H9 (cell line): ENCODE measurements at regions not wholly inside any gene's neighbourhood (a gene's known extent, or its start where the extent isn't known, plus 50 kb on each side); places are given as distances from the start of the nearest gene placed in this dataset.

ENCODE experiments used
- DNase-seq: peaks from one replicate; pipeline ENCODE4 v3.0.0-alpha.2; 2017
- H2AFZ ChIP-seq: one replicate; pipeline ENCODE4 v1.6.1; 2013; ENCODE audit warnings: mild to moderate bottlenecking, low read length, control low read depth, moderate library complexity
- H2AK5ac ChIP-seq: 2 replicates; pipeline ENCODE4 v1.6.1; 2013; ENCODE audit warnings: low read length, control low read depth, mixed read lengths; ENCODE audit not compliant: insufficient read length
- H2BK120ac ChIP-seq: one replicate; pipeline ENCODE4 v1.6.1; 2013; ENCODE audit warnings: low read depth, mild to moderate bottlenecking, low read length, control low read depth, inconsistent platforms; ENCODE audit not compliant: poor library complexity, severe bottlenecking
- H2BK12ac ChIP-seq: 2 replicates; pipeline ENCODE4 v1.6.1; 2013; ENCODE audit warnings: low read length, control low read depth, mixed read lengths, low read depth; ENCODE audit not compliant: insufficient read length
- H2BK15ac ChIP-seq: 2 replicates; pipeline ENCODE4 v1.6.1; 2013; ENCODE audit warnings: low read depth, low read length, control low read depth
- H2BK20ac ChIP-seq: one replicate; pipeline ENCODE4 v1.6.1; 2013; ENCODE audit warnings: low read depth, mild to moderate bottlenecking, low read length, control low read depth, inconsistent platforms; ENCODE audit not compliant: poor library complexity, severe bottlenecking
- H2BK5ac ChIP-seq: 2 replicates; pipeline ENCODE4 v1.6.1; 2013; ENCODE audit warnings: low read length, control low read depth, mixed read lengths; ENCODE audit not compliant: insufficient read length
- H3K14ac ChIP-seq: 2 replicates; pipeline ENCODE4 v1.6.1; 2013; ENCODE audit warnings: low read length, control low read depth; ENCODE audit not compliant: insufficient read depth
- H3K18ac ChIP-seq: 2 replicates; pipeline ENCODE4 v1.6.1; 2013; ENCODE audit warnings: low read depth, mild to moderate bottlenecking, mixed read lengths, low read length, control low read depth; ENCODE audit not compliant: insufficient read length
- H3K23ac ChIP-seq: 2 replicates; pipeline ENCODE4 v1.6.1; 2013; ENCODE audit warnings: low read length, control low read depth, mixed read lengths, low read depth; ENCODE audit not compliant: insufficient read length
- H3K23me2 ChIP-seq: 2 replicates; pipeline ENCODE4 v1.6.1; 2013; ENCODE audit warnings: low read depth, mild to moderate bottlenecking, mixed read lengths, low read length, control low read depth; ENCODE audit not compliant: insufficient read length, poor library complexity, severe bottlenecking
- H3K27ac ChIP-seq: 2 replicates; pipeline ENCODE4 v1.5.1; 2013; ENCODE audit warnings: low read length, control low read depth, mixed read lengths, low read depth; ENCODE audit not compliant: insufficient read length
- H3K27me3 ChIP-seq: 2 replicates; pipeline ENCODE4 v1.6.1; 2013; ENCODE audit warnings: low read length, control low read depth, inconsistent platforms; ENCODE audit not compliant: insufficient read depth
- H3K4ac ChIP-seq: 2 replicates; pipeline ENCODE4 v1.6.1; 2013; ENCODE audit warnings: low read depth, mild to moderate bottlenecking, control low read depth, inconsistent platforms, low read length, moderate library complexity
- H3K4me1 ChIP-seq: 2 replicates; pipeline ENCODE4 v1.6.1; 2013; ENCODE audit warnings: low read length, control low read depth, inconsistent platforms; ENCODE audit not compliant: insufficient read depth
- H3K4me2 ChIP-seq: 2 replicates; pipeline ENCODE4 v1.6.1; 2013; ENCODE audit warnings: low read length, control low read depth, mixed read lengths; ENCODE audit not compliant: insufficient read length, insufficient read depth
- H3K56ac ChIP-seq: 2 replicates; pipeline ENCODE4 v1.6.1; 2013; ENCODE audit warnings: low read depth, mild to moderate bottlenecking, mixed read lengths, low read length, control low read depth; ENCODE audit not compliant: insufficient read length
- H3K79me1 ChIP-seq: 2 replicates; pipeline ENCODE4 v1.6.1; 2013; ENCODE audit warnings: low read depth, mild to moderate bottlenecking, moderate library complexity, low read length, control low read depth, inconsistent platforms; ENCODE audit not compliant: insufficient read depth, poor library complexity, severe bottlenecking
- H3K79me2 ChIP-seq: 2 replicates; pipeline ENCODE4 v1.6.1; 2013; ENCODE audit warnings: low read length, control low read depth, inconsistent platforms; ENCODE audit not compliant: insufficient read depth
- H3K9ac ChIP-seq: 2 replicates; pipeline ENCODE4 v1.6.1; 2013; ENCODE audit warnings: low read length, control low read depth, mixed read lengths; ENCODE audit not compliant: insufficient read length; ENCODE audit errors: extremely low read depth
- H3K9me3 ChIP-seq: one replicate; pipeline ENCODE4 v1.6.1; 2013; ENCODE audit warnings: low read depth, low read length, inconsistent platforms; ENCODE audit not compliant: control insufficient read depth
- H3T11ph ChIP-seq: one replicate; pipeline ENCODE4 v1.6.1; 2013; ENCODE audit warnings: mild to moderate bottlenecking, low read length, control low read depth, inconsistent platforms
- H4K20me1 ChIP-seq: one replicate; pipeline ENCODE4 v1.6.1; 2013; ENCODE audit not compliant: control insufficient read depth, insufficient read length, insufficient read depth
- H4K5ac ChIP-seq: 2 replicates; pipeline ENCODE4 v1.6.1; 2013; ENCODE audit warnings: low read depth, mild to moderate bottlenecking, mixed read lengths, low read length, control low read depth; ENCODE audit not compliant: insufficient read length
- H4K8ac ChIP-seq: replicated peaks from 2 replicates; pipeline ENCODE4 v1.6.1; 2013; ENCODE audit warnings: low read length, control low read depth, mixed read lengths, low read depth; ENCODE audit not compliant: insufficient read length
- H4K91ac ChIP-seq: 2 replicates; pipeline ENCODE4 v1.6.1; 2013; ENCODE audit warnings: low read depth, mild to moderate bottlenecking, moderate library complexity, mixed read lengths, low read length, control low read depth; ENCODE audit not compliant: insufficient read length
- H3K27ac Mint-ChIP-seq, 3 experiments: 2 replicates in 2 of 3; 3 replicates in 1 of 3; pipeline ENCODE4 v1.8.0; 2020 to 2021; ENCODE audit warnings: mixed read lengths in 3 of 3, mild to moderate bottlenecking in 1 of 3, moderate library complexity in 1 of 3
- H3K27me3 Mint-ChIP-seq: 2 replicates; pipeline ENCODE4 v1.8.0; 2021; ENCODE audit warnings: low read depth, mild to moderate bottlenecking, moderate library complexity, mixed read lengths
- H3K36me3 Mint-ChIP-seq, 3 experiments: 2 replicates in 2 of 3; 3 replicates in 1 of 3; pipeline ENCODE4 v1.8.0; 2020 to 2021; ENCODE audit warnings: low read depth in 3 of 3, mixed read lengths in 3 of 3; ENCODE audit not compliant: insufficient read depth in 1 of 3
- H3K4me1 Mint-ChIP-seq, 2 experiments: 2 replicates each; pipeline ENCODE4 v1.8.0; 2020; ENCODE audit warnings: mixed read lengths in 2 of 2
- H3K4me3 Mint-ChIP-seq, 2 experiments: 2 replicates in 1 of 2; 3 replicates in 1 of 2; pipeline ENCODE4 v1.8.0; 2020 to 2021; ENCODE audit warnings: mild to moderate bottlenecking in 2 of 2, mixed read lengths in 2 of 2, moderate library complexity in 1 of 2
- H3K9me3 Mint-ChIP-seq, 2 experiments: 2 replicates in 1 of 2; 3 replicates in 1 of 2; pipeline ENCODE4 v1.8.0; 2020; ENCODE audit warnings: mild to moderate bottlenecking in 2 of 2, mixed read lengths in 2 of 2, moderate library complexity in 1 of 2
- CTCF ChIP-seq: fragments of 200-600 bp; sonication (generic); conservative IDR thresholded peaks from 3 replicates; pipeline ENCODE4 v1.8.0; 2021; ENCODE audit warnings: antibody characterized with exemption, mild to moderate bottlenecking
- WGBS: extraction: QIAGEN DNeasy Blood & Tissue Kit; methylation state at CpG from one replicate; pipeline ENCODE4 v1.1.7; 2013; ENCODE audit warnings: missing lambda C conversion rate, low lambda C conversion rate, mixed read lengths; ENCODE audit not compliant: insufficient read length; ENCODE audit errors: extremely low coverage; 5-methylcytosine and 5-hydroxymethylcytosine counted together

GRCh38 chr15:91711384-91712033 lies 142.0 kb upstream of the SLCO3A1 start:
- no peaks in the 10 kb centered on the region for H3K79me1 ChIP-seq
- no peaks in the 10 kb centered on the region for H3K79me2 ChIP-seq
- Mint-ChIP-seq H3K27ac (no peak overlapping the region), H3K9me3 (peaks cover 2 to 7% of the 10 kb centered on the region in 2 experiments; a peak in 1 of 5 replicates), H3K4me3 (no peak overlapping the region), H3K36me3 (no peaks in the 10 kb centered on the region), H3K27me3 (peaks cover 2% of the 10 kb centered on the region), H3K4me1 (peaks cover 6 to 8% of the 10 kb centered on the region in 2 experiments; a peak in 3 of 4 replicates)
- H2BK15ac ChIP-seq: no peak overlapping the region
- H4K20me1 ChIP-seq: no peaks in the 10 kb centered on the region
- H2AK5ac ChIP-seq: no peak overlapping the region
- H3K4me2 ChIP-seq: no peak overlapping the region
- no peak for TF ChIP-seq CTCF
- no peak overlapping the region for H3K56ac ChIP-seq
- no peak overlapping the region for H2BK20ac ChIP-seq
- H3K9ac ChIP-seq: no peak overlapping the region
- no peak overlapping the region for H4K8ac ChIP-seq
- no peak overlapping the region for H4K91ac ChIP-seq
- no peak overlapping the region for H3K27ac ChIP-seq
- no peak overlapping the region for H3K14ac ChIP-seq
- H3K23me2 ChIP-seq: no peaks in the 10 kb centered on the region
- no peak overlapping the region for H2BK120ac ChIP-seq
- no peak for DNase-seq
- no peak overlapping the region for H4K5ac ChIP-seq
- H2AFZ ChIP-seq: no peak overlapping the region
- no peaks in the 10 kb centered on the region for H3K9me3 ChIP-seq
- no peak overlapping the region for H3K4ac ChIP-seq
- H3K4me1 ChIP-seq: no peaks in the 10 kb centered on the region; the same call in 1 of the 2 replicates
- H3T11ph ChIP-seq: no peak overlapping the region
- WGBS: no CpG with 5 or more reads among the region's 9 CpGs
- H3K18ac ChIP-seq: no peak overlapping the region
- H3K27me3 ChIP-seq: no peaks in the 10 kb centered on the region
- no peak overlapping the region for H2BK5ac ChIP-seq
- no peak overlapping the region for H3K23ac ChIP-seq
- H2BK12ac ChIP-seq: no peak overlapping the region
